Pancreas (tissue), 10 donors: ENCODE measurements at regions not wholly inside any gene's neighbourhood (a gene's known extent, or its start where the extent isn't known, plus 50 kb on each side); places are given as distances from the start of the nearest gene placed in this dataset.

Experiments used
- ATAC-seq, 4 donors: fragments of 200-7000 bp; cut with Tn5 transposase; one replicate each; pipeline versions ENCODE4 v1.8.0 to v1.9.1; 2020; ENCODE audit warnings: mild to moderate bottlenecking in 4 of 4, moderate library complexity in 4 of 4
- DNase-seq, 6 donors: peaks; one replicate each; pipeline ENCODE4 v3.0.0-alpha.2; 2020
- FAIRE-seq: peaks from 2 replicates; lab custom pipeline; 2012; peaks lifted over from hg19 to GRCh38; lab: Jason Lieb, UNC
- H3K27ac ChIP-seq, 4 donors: fragments of 200-600 bp; sonication (generic); 1 replicate in 3 of 4; 2 replicates in 1 of 4; pipeline versions ENCODE4 v1.5.0 to v1.8.0; 2020
- H3K27me3 ChIP-seq, 4 donors: fragments of 200-600 bp; one replicate each; pipeline ENCODE4 v1.8.0; 2021
- H3K36me3 ChIP-seq, 3 donors: fragments of 200-600 bp; sonication (generic) in 1 of 3; one replicate each; pipeline versions ENCODE4 v1.5.0 to v1.8.0; 2020 to 2021
- H3K4me1 ChIP-seq, 3 donors: fragments of 200-600 bp; one replicate each; pipeline ENCODE4 v1.8.0; 2021
- H3K4me3 ChIP-seq, 4 donors: fragments of 200-600 bp; sonication (generic) in 2 of 4; one replicate each; pipeline versions ENCODE4 v1.5.0 to v1.8.0; 2020 to 2021
- H3K9me3 ChIP-seq, 4 donors: fragments of 200-600 bp; one replicate each; pipeline ENCODE4 v1.8.0; 2021
- CTCF ChIP-seq, 4 donors: fragments of 200-600 bp; sonication (generic) in 3 of 4; IDR thresholded peaks; one replicate each; pipeline versions ENCODE4 v1.5.0 to v1.8.0; 2021; ENCODE audit warnings: antibody characterized with exemption in 4 of 4
- WGBS, 2 donors: extraction: QIAGEN DNeasy Blood & Tissue Kit; methylation state at CpG; one replicate each; pipeline ENCODE4 v1.1.7; 2013; 5-methylcytosine and 5-hydroxymethylcytosine counted together
- intact Hi-C, 3 donors: fragments of 100-400 bp; cut with DNase I; formaldehyde crosslinking; loops; one replicate each; pipeline versions ENCODE4 v1.11.1 to v1.14.2; 2022
- donor health status: healthy with polysubstance abuse.
- donor health status: DM: no; HTN: no; CAD: no; lungs with moderate emphysema.
- donor health status: DM: no; HTN: no; CAD: no.
- donor health status: control.
- donor health status: control.
- donor health status: Bipolar disorder and iron deficiency.
- donor health status: DM: yes; HTN: yes; CAD: no.
- donor health status: DM: no; HTN: no; CAD: no.
- donor health status: DM: no; HTN: no; CAD: no.
- donor health status: DM: yes; HTN: yes; CAD: no.

- 63 to 78% methylated on average over 5 of the region's 5 CpGs for WGBS, 2 donors
- H3K27me3 ChIP-seq, result peaks cover 0 to 8% (median 0%) of the 10 kb centered on the region in 4 donors
- no peaks in the 10 kb centered on the region for H3K4me1 ChIP-seq
- DNase-seq (no peak), FAIRE-seq (no peak), ATAC-seq (no peak)
- no peak overlapping the region for H3K27ac ChIP-seq
- no peaks in the 10 kb centered on the region for H3K9me3 ChIP-seq
- no peak for TF ChIP-seq CTCF (IDR thresholded peaks at IDR 0.05)
- no peaks in the 10 kb centered on the region for H3K36me3 ChIP-seq
- H3K4me3 ChIP-seq, result no peak overlapping the region
- intact Hi-C loops, result loop anchor here in 1 of 3 donors (10.0 kb wide), 1 partner anchor 175 kb away; no protein-coding TSS in a partner anchor
Observed at GRCh38 chr17:45649796-45650195, 134.3 kb upstream of the CRHR1 start.

GRCh38 chr17:45650561-45650960 is 133.6 kb upstream of the CRHR1 start:
- Histone ChIP-seq H3K36me3 (no peaks in the 10 kb centered on the region), H3K9me3 (no peaks in the 10 kb centered on the region), H3K27ac (no peak overlapping the region), H3K4me3 (no peak overlapping the region), H3K27me3 (peaks cover 0 to 8% (median 0%) of the 10 kb centered on the region in 4 donors), H3K4me1 (no peaks in the 10 kb centered on the region)
- DNase-seq (no peak), ATAC-seq (no peak), FAIRE-seq (no peak)
- 52 to 58% methylated on average over 10 of the region's 10 CpGs for WGBS, 2 donors
- no peak for TF ChIP-seq CTCF (IDR thresholded peaks at IDR 0.05)
- intact Hi-C loops, result no loop called here

- intact Hi-C loops, result no loop called here
- no peak for DNase-seq
- Histone ChIP-seq H3K36me3 (no peaks in the 10 kb centered on the region), H3K4me3 (no peak overlapping the region), H3K4me1 (no peaks in the 10 kb centered on the region), H3K27ac (no peak overlapping the region), H3K27me3 (peaks cover 0 to 8% (median 0%) of the 10 kb centered on the region in 4 donors), H3K9me3 (no peaks in the 10 kb centered on the region)
- no peak for ATAC-seq
- 65 to 70% methylated on average over 8 of the region's 8 CpGs for WGBS, 2 donors
- no peak for FAIRE-seq
- no peak for TF ChIP-seq CTCF (IDR thresholded peaks at IDR 0.05)
Observed at GRCh38 chr17:45651145-45651709, 132.9 kb upstream of the CRHR1 start.

- Histone ChIP-seq H3K4me1 (no peaks in the 10 kb centered on the region), H3K27ac (no peak overlapping the region), H3K27me3 (peaks cover 0 to 8% (median 0%) of the 10 kb centered on the region in 4 donors), H3K36me3 (no peaks in the 10 kb centered on the region), H3K4me3 (no peak overlapping the region), H3K9me3 (no peaks in the 10 kb centered on the region)
- ATAC-seq (no peak), DNase-seq (no peak), FAIRE-seq (no peak)
- intact Hi-C loops, result no loop called here
- TF ChIP-seq CTCF (IDR thresholded peaks at IDR 0.05), result no peak
- 57 to 61% methylated on average over 4 of the region's 4 CpGs for WGBS, 2 donors
Observed at GRCh38 chr17:45653616-45654015, 130.5 kb upstream of the CRHR1 start.

- no peaks in the 10 kb centered on the region for H3K27me3 ChIP-seq
- H3K36me3 ChIP-seq, result no peaks in the 10 kb centered on the region
- no peak for ATAC-seq
- DNase-seq, result no peak
- TF ChIP-seq CTCF (IDR thresholded peaks at IDR 0.05), result no peak
- no peak overlapping the region for H3K27ac ChIP-seq
- no peak for FAIRE-seq
- H3K4me3 ChIP-seq, result no peak overlapping the region
- intact Hi-C loops, result no loop called here
- no peaks in the 10 kb centered on the region for H3K4me1 ChIP-seq
- H3K9me3 ChIP-seq, result no peaks in the 10 kb centered on the region
- WGBS, 2 donors, result 79 to 84% methylated on average over 11 of the region's 11 CpGs
Observed at GRCh38 chr17:45656527-45657181, 127.5 kb upstream of the CRHR1 start.
